IPS DF 6.9 (cell line): ENCODE measurements at regions not wholly inside any gene's neighbourhood (a gene's known extent, or its start where the extent isn't known, plus 50 kb on each side); places are given as distances from the start of the nearest gene placed in this dataset.
"Not testable (repeated sequence)": the region's sequence is repeated elsewhere in the genome, so short reads cannot be mapped to it uniquely, and the experiment has no call there.

ENCODE experiments used
- DNase-seq: peaks from one replicate; pipeline ENCODE4 v3.0.0-alpha.2; 2013; ENCODE audit warnings: low read depth, low spot score
- H3K27ac ChIP-seq: one replicate; pipeline ENCODE4 v1.5.1; 2013; ENCODE audit warnings: low read length, control low read depth
- H3K27me3 ChIP-seq: 2 replicates; pipeline ENCODE4 v1.6.1; 2013; ENCODE audit warnings: mild to moderate bottlenecking, low read length; ENCODE audit not compliant: control insufficient read depth, insufficient read depth
- H3K36me3 ChIP-seq: 2 replicates; pipeline ENCODE4 v1.6.1; 2013; ENCODE audit warnings: low read length; ENCODE audit not compliant: control insufficient read depth, insufficient read depth
- H3K4me1 ChIP-seq: 2 replicates; pipeline ENCODE4 v1.6.1; 2013; ENCODE audit warnings: low read length; ENCODE audit not compliant: control insufficient read depth, insufficient read depth
- H3K4me3 ChIP-seq: 2 replicates; pipeline ENCODE4 v1.5.1; 2013; ENCODE audit warnings: mild to moderate bottlenecking, low read length
- H3K9me3 ChIP-seq: 2 replicates; pipeline ENCODE4 v1.6.1; 2013; ENCODE audit warnings: low read length, inconsistent platforms; ENCODE audit not compliant: control insufficient read depth, insufficient read depth
- WGBS: extraction: QIAGEN DNeasy Blood & Tissue Kit; methylation state at CpG from one replicate; pipeline ENCODE4 v1.1.7; 2013; ENCODE audit warnings: mixed read lengths, missing lambda C conversion rate; ENCODE audit not compliant: insufficient read length, insufficient coverage; 5-methylcytosine and 5-hydroxymethylcytosine counted together

DNA sequence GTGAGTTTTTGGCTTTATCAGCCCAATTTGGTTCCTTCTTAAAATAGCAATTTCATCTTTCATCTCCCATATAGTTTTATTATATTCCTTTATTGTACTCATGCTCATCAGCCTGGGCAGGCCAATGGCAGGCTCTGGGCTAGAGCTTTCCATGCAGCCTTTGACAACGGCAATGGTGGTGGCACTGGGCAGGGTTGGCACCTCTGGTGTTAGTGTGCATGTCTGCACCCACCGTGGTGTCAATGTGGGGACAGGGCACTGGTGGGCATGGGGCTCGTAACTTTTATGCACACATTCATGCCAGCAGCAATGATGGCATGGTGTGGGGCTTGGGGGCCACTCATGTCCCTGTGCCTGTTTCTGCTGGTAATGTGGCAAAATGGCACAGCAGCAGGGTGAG lies 1305.4 kb downstream of the DSC3 start:
- H3K27ac ChIP-seq = no peak overlapping the region
- H3K36me3 ChIP-seq = no peaks in the 10 kb centered on the region
- no CpG with 5 or more reads among the region's 3 CpGs for WGBS
- no peak for DNase-seq
- H3K27me3 ChIP-seq = no peaks in the 10 kb centered on the region
- no peaks in the 10 kb centered on the region for H3K9me3 ChIP-seq
- no peaks in the 10 kb centered on the region for H3K4me1 ChIP-seq
- no peak overlapping the region for H3K4me3 ChIP-seq

DNA sequence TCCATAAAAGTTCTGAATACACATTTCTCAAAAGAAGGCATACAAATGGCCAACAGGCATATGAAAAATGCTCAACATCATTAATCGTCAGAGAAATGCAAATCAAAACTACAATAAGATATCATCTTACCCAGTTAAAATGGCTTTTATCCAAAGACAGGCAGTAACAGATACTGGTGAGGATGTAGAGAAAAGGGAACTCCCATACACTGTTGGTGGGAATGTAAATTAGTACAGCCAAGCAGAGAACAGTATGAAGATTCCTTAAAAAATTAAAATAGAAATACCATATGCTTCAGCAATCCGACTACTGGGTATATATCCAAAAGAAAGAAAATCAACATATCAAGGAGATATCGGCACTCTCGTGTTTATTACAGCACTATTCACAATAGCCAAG lies 1312.5 kb downstream of the DSC3 start:
- Histone ChIP-seq H3K9me3 (no peaks in the 10 kb centered on the region), H3K4me1 (peaks cover 2% of the 10 kb centered on the region), H3K27me3 (no peaks in the 10 kb centered on the region), H3K36me3 (no peaks in the 10 kb centered on the region), H3K27ac (no peak overlapping the region), H3K4me3 (no peak overlapping the region)
- no CpG with 5 or more reads among the region's 4 CpGs for WGBS
- DNase-seq = no peak

- WGBS = no CpG with 5 or more reads among the region's 2 CpGs
- DNase-seq = no peak
- H3K9me3 ChIP-seq = no peaks in the 10 kb centered on the region
- H3K27me3 ChIP-seq = no peaks in the 10 kb centered on the region
- H3K36me3 ChIP-seq = no peaks in the 10 kb centered on the region
- H3K4me3 ChIP-seq = no peak overlapping the region
- H3K4me1 ChIP-seq = peaks cover 2% of the 10 kb centered on the region
- H3K27ac ChIP-seq = no peak overlapping the region
Measured at GRCh38 chr18:29726646-29727045, 1315.9 kb downstream of the DSC3 start.

- not testable (repeated sequence) for H3K4me1 ChIP-seq
- WGBS = no CpG with 5 or more reads among the region's 21 CpGs
Measured at GRCh38 chr18:29723486-29723885, 1319.1 kb downstream of the DSC3 start.

GRCh38 chr18:29715960-29716359 lies 1326.6 kb downstream of the DSC3 start:
- H3K27me3 ChIP-seq, H3K4me1 ChIP-seq, H3K27ac ChIP-seq, H3K36me3 ChIP-seq, H3K9me3 ChIP-seq, DNase-seq, H3K4me3 ChIP-seq: not testable (repeated sequence)
- WGBS = no CpG with 5 or more reads among the region's 8 CpGs

More at GRCh38 chr18:29723486-29723885, 1319.1 kb downstream of the DSC3 start:
- H3K36me3 ChIP-seq, DNase-seq, H3K27me3 ChIP-seq, H3K4me3 ChIP-seq, H3K27ac ChIP-seq, H3K9me3 ChIP-seq: not testable (repeated sequence)

- Histone ChIP-seq H3K4me3 (no peak overlapping the region), H3K9me3 (no peaks in the 10 kb centered on the region), H3K27me3 (no peaks in the 10 kb centered on the region), H3K27ac (no peak overlapping the region), H3K36me3 (no peaks in the 10 kb centered on the region), H3K4me1 (no peaks in the 10 kb centered on the region)
- WGBS = no CpG with 5 or more reads among the region's 5 CpGs
- DNase-seq = no peak
Measured at GRCh38 chr18:29712785-29713184, 1329.8 kb downstream of the DSC3 start.

DNA sequence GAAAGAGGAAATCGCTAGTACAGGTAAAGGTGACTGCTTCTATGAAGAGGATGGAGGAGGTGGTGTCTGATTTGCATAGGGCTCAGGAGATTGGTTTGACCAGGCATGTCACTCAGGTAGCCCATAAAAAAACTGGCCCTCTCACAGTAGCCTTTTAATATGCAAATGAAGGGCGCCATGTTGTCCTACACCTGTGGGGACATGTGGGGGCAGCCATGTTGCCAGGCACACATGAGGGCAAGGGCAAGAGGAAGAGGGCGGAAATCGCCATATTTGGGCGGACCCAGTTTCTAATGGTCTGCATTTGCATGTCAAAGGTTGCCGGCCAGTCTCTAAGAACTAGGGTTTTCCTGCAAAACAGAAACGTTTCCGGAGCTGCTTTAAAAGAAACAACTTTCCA lies 1330.6 kb downstream of the DSC3 start:
- H3K27me3 ChIP-seq = no peaks in the 10 kb centered on the region
- H3K36me3 ChIP-seq = no peaks in the 10 kb centered on the region
- DNase-seq = peak; percentile 74
- H3K27ac ChIP-seq = no peak overlapping the region
- no peak overlapping the region for H3K4me3 ChIP-seq
- no CpG with 5 or more reads among the region's 8 CpGs for WGBS
- no peaks in the 10 kb centered on the region for H3K9me3 ChIP-seq
- H3K4me1 ChIP-seq = no peaks in the 10 kb centered on the region

DNA sequence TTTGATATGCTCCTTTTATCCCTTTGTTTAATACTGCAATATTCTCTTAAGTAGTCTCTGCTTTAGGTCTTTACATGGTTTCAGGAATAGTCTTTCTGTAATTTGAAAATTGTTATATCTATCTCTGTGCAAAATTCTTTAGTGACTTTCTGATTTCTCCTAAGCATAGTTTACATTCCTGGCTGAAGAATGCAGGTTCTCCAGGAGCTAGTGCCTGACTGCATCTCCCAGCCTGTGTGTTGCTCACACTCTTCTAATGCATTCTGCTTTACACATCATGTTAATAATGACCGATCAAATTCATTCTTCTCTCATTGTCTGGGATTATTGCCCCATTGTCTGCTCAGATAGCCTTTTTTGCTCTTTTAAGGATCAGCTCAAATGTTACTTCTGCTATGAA lies 1349.2 kb downstream of the DSC3 start:
- no peaks in the 10 kb centered on the region for H3K9me3 ChIP-seq
- no peaks in the 10 kb centered on the region for H3K27me3 ChIP-seq
- H3K4me3 ChIP-seq = no peak overlapping the region
- H3K36me3 ChIP-seq = no peaks in the 10 kb centered on the region
- no peaks in the 10 kb centered on the region; the same call in 1 of the 2 replicates for H3K4me1 ChIP-seq
- H3K27ac ChIP-seq = no peak overlapping the region
- no CpG with 5 or more reads among the region's 1 CpG for WGBS
- DNase-seq = no peak

DNA sequence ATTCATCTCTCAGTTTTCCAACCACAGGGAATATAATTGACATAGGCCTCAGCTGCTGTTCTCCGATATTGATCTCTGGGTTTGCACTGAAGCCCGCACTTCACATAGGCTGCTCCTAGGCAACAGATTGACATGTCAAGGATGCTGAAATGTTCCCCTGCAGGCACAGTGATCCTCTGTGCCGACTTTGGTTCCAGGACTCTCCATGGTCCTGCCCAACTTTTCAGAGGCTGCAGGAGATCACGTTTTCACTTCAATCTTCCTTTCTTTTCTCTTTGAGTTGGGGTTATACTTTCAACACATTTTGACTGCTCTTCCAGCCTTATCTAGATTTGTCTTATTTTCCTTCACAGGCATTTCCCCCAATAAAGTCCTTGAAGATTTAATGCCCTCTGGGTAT lies 1361.0 kb downstream of the DSC3 start:
- Histone ChIP-seq H3K4me3 (no peak overlapping the region), H3K9me3 (no peaks in the 10 kb centered on the region), H3K27me3 (no peaks in the 10 kb centered on the region), H3K36me3 (no peaks in the 10 kb centered on the region), H3K4me1 (no peaks in the 10 kb centered on the region), H3K27ac (no peak overlapping the region)
- no peak for DNase-seq
- no CpG with 5 or more reads among the region's 4 CpGs for WGBS

DNA sequence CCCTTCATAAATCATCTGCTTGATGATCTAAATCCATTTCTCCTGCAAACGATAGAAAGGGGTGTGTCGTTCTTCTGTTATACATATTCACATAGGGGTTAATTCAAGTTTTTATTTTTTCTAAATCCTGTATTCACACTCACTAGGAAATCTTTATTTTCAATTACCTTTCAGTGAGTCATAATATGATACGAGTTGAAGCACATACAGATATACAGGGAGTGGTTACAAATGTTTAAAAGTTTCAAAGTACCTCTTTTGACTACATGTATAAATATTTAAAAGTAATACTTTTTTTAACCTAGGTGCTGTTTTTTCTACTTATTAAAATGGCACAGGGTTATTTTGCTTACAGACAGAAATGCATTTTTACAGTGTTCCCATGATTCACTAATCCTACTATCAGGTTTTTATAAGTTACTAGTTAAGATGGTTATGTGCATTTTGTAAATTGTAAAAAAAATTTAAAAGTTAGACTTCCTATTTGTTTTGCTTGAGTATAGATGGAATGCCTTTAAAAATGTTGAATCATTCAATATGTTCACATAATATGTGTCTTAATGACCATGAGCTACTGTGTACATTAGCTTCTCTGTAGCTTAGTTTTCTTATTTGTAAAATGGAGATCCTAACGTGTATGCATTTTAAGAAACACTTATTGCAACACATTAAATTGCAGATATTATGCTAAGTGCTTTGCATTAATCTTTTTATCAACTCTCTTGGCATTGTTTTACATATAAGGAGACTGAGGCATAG lies 1378.1 kb downstream of the DSC3 start:
- Histone ChIP-seq H3K36me3 (no peaks in the 10 kb centered on the region), H3K27ac (no peak overlapping the region), H3K9me3 (no peaks in the 10 kb centered on the region), H3K27me3 (no peaks in the 10 kb centered on the region), H3K4me1 (no peaks in the 10 kb centered on the region), H3K4me3 (no peak overlapping the region)
- DNase-seq = no peak
- no CpG with 5 or more reads among the region's 4 CpGs for WGBS

GRCh38 chr18:29661924-29662323 lies 1380.6 kb downstream of the DSC3 start:
- no peaks in the 10 kb centered on the region for H3K36me3 ChIP-seq
- no peak for DNase-seq
- H3K27ac ChIP-seq = no peak overlapping the region
- no peaks in the 10 kb centered on the region for H3K27me3 ChIP-seq
- no peaks in the 10 kb centered on the region for H3K4me1 ChIP-seq
- H3K9me3 ChIP-seq = no peaks in the 10 kb centered on the region
- no CpG with 5 or more reads among the region's 3 CpGs for WGBS
- H3K4me3 ChIP-seq = no peak overlapping the region
